ENCODE measurements at regions not wholly inside any gene's neighbourhood (a gene's known extent, or its start where the extent isn't known, plus 50 kb on each side); places are given as distances from the start of the nearest gene placed in this dataset.
"Not testable (repeated sequence)": the region's sequence is repeated elsewhere in the genome, so short reads cannot be mapped to it uniquely, and the experiment has no call there.

- no peak for DNase-seq
Observed at GRCh38 chr16:47851146-47851545, 304.6 kb downstream of the ABCC12 start.

- no peak for DNase-seq
Observed at GRCh38 chr16:47849736-47850135, 306.1 kb downstream of the ABCC12 start.

GRCh38 chr16:47848421-47849109 is 307.2 kb downstream of the ABCC12 start:
- no peak for DNase-seq

GRCh38 chr16:47847220-47847970 is 308.4 kb downstream of the ABCC12 start:
- DNase-seq, result no peak

- DNase-seq, result no peak
Observed at GRCh38 chr16:47834485-47835024, 321.2 kb downstream of the ABCC12 start.

GRCh38 chr16:47833771-47834170 is 322.0 kb downstream of the ABCC12 start:
- no peak for DNase-seq

GRCh38 chr16:47829850-47830600 is 325.8 kb downstream of the ABCC12 start:
- no peak for DNase-seq

GRCh38 chr16:47826070-47826469 is 329.7 kb downstream of the ABCC12 start:
- no peak for DNase-seq

- no peak for DNase-seq
Observed at GRCh38 chr16:47817048-47817447, 338.7 kb downstream of the ABCC12 start.

- no peak for DNase-seq
Observed at GRCh38 chr16:47816511-47816910, 339.3 kb downstream of the ABCC12 start.

GRCh38 chr16:47815655-47816054 is 340.1 kb downstream of the ABCC12 start:
- DNase-seq, result no peak

GRCh38 chr16:47811758-47812157 is 344.0 kb downstream of the ABCC12 start:
- not testable (repeated sequence) for DNase-seq

- DNase-seq, result no peak
Observed at GRCh38 chr16:47806309-47806847, 345.2 kb downstream of the PHKB start.

GRCh38 chr16:47787696-47788095 is 326.6 kb downstream of the PHKB start:
- no peak for DNase-seq

GRCh38 chr16:47781673-47782072 is 320.5 kb downstream of the PHKB start:
- DNase-seq, result no peak

GRCh38 chr16:47780213-47780875 is 319.2 kb downstream of the PHKB start:
- DNase-seq, result no peak

GRCh38 chr16:47779201-47780016 is 318.3 kb downstream of the PHKB start:
- DNase-seq, result no peak

- no peak for DNase-seq
Observed at GRCh38 chr16:47778106-47778801, 317.1 kb downstream of the PHKB start.

- no peak for DNase-seq
Observed at GRCh38 chr16:47777220-47777619, 316.1 kb downstream of the PHKB start.

GRCh38 chr16:47774661-47775060 is 313.5 kb downstream of the PHKB start:
- no peak for DNase-seq

GRCh38 chr16:47753659-47754058 is 292.5 kb downstream of the PHKB start:
- DNase-seq, result no peak
